ENCODE measurements at regions not wholly inside any gene's neighbourhood (a gene's known extent, or its start where the extent isn't known, plus 50 kb on each side); places are given as distances from the start of the nearest gene placed in this dataset.

- TF ChIP-seq, protein P1, sequence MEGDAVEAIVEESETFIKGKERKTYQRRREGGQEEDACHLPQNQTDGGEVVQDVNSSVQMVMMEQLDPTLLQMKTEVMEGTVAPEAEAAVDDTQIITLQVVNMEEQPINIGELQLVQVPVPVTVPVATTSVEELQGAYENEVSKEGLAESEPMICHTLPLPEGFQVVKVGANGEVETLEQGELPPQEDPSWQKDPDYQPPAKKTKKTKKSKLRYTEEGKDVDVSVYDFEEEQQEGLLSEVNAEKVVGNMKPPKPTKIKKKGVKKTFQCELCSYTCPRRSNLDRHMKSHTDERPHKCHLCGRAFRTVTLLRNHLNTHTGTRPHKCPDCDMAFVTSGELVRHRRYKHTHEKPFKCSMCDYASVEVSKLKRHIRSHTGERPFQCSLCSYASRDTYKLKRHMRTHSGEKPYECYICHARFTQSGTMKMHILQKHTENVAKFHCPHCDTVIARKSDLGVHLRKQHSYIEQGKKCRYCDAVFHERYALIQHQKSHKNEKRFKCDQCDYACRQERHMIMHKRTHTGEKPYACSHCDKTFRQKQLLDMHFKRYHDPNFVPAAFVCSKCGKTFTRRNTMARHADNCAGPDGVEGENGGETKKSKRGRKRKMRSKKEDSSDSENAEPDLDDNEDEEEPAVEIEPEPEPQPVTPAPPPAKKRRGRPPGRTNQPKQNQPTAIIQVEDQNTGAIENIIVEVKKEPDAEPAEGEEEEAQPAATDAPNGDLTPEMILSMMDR (IDR thresholded peaks at IDR 0.05): no peak
- no peak for TF ChIP-seq POLR2A (IDR thresholded peaks at IDR 0.05)
- TF ChIP-seq POLR2AphosphoS5 (IDR thresholded peaks at IDR 0.05): no peak
These were observed 271.7 kb downstream of the RFPL4B start for GRCh38 chr6:112618849-112619248.
